Peyer's patch (tissue), 4 donors: ENCODE measurements at regions not wholly inside any gene's neighbourhood (a gene's known extent, or its start where the extent isn't known, plus 50 kb on each side); places are given as distances from the start of the nearest gene placed in this dataset.

Experiments used
- CTCF ChIP-seq, 6 experiments: fragments of 450-650 bp in 4 of 6; fragments of 200-600 bp in 2 of 6; sonication (generic) in 1 of 6; IDR thresholded peaks; one replicate each; pipeline ENCODE4 v1.5.1; 2017 to 2019; ENCODE audit warnings: antibody characterized with exemption in 6 of 6, mild to moderate bottlenecking in 3 of 6, moderate library complexity in 1 of 6
- POLR2A ChIP-seq, 2 donors: fragments of 450-650 bp; IDR thresholded peaks; one replicate each; pipeline ENCODE4 v1.5.1; 2017; ENCODE audit warnings: antibody characterized with exemption in 2 of 2, mild to moderate bottlenecking in 2 of 2, moderate library complexity in 2 of 2

DNA sequence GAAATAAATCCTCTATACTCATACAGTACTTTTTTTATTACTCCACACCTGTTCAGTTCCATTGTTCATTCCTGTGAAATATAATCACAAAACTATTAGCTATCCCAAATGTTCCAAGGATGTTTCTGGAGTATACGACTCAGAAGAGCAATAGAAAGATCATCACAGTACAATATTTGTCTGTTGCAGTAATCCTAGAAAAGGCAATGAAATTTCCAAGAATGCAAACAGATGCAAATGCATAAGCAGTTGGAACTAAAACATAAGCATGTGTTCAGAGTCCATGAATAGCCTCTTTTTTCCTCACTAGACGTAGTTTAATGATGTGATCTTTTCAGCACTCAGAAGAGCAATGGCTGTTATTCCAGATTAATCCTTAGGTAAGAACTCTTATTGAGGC is 55.2 kb downstream of the RTL3 start:
- no peak for TF ChIP-seq CTCF (IDR thresholded peaks at IDR 0.05)
- no peak for TF ChIP-seq POLR2A (IDR thresholded peaks at IDR 0.05)
